Body of pancreas (tissue), 4 donors: ENCODE measurements at regions not wholly inside any gene's neighbourhood (a gene's known extent, or its start where the extent isn't known, plus 50 kb on each side); places are given as distances from the start of the nearest gene placed in this dataset.

Experiments used
- POLR2A ChIP-seq, 3 donors: fragments of 450-650 bp; IDR thresholded peaks; one replicate each; pipeline ENCODE4 v1.6.1; 2016; ENCODE audit warnings: antibody characterized with exemption in 3 of 3, mild to moderate bottlenecking in 2 of 3
- TF ChIP-seq, protein P1 (sequence below), 7 experiments: fragments of 450-650 bp in 4 of 7; fragments of 200-600 bp in 3 of 7; sonication (generic) in 3 of 7; IDR thresholded peaks; one replicate each; pipeline ENCODE4 v1.5.1; 2016 to 2019; ENCODE audit warnings: antibody characterized with exemption in 7 of 7

DNA sequence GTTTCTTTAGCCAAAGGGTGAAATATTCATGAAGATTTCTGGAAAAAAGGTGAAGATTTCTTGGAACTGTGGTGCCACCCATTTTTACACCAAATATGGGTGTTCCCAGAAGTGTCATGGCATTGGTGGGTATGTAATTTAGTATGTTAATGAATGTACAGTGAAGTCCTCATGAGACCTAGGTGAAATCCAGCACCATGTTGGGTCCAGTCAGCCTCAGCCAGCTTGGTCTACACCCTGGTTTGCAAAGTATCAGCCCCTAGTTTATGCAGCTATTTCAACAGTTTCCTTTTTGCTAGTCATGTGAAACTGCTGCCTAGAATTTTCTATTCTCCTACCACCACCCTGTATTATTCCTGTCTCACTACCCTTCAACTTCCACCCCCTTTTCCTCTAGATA lies 63.1 kb upstream of the CXADR start:
- TF ChIP-seq, protein P1, sequence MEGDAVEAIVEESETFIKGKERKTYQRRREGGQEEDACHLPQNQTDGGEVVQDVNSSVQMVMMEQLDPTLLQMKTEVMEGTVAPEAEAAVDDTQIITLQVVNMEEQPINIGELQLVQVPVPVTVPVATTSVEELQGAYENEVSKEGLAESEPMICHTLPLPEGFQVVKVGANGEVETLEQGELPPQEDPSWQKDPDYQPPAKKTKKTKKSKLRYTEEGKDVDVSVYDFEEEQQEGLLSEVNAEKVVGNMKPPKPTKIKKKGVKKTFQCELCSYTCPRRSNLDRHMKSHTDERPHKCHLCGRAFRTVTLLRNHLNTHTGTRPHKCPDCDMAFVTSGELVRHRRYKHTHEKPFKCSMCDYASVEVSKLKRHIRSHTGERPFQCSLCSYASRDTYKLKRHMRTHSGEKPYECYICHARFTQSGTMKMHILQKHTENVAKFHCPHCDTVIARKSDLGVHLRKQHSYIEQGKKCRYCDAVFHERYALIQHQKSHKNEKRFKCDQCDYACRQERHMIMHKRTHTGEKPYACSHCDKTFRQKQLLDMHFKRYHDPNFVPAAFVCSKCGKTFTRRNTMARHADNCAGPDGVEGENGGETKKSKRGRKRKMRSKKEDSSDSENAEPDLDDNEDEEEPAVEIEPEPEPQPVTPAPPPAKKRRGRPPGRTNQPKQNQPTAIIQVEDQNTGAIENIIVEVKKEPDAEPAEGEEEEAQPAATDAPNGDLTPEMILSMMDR (IDR thresholded peaks at IDR 0.05): no peak
- TF ChIP-seq POLR2A (IDR thresholded peaks at IDR 0.05): no peak
